H9 (cell line): ENCODE measurements at regions not wholly inside any gene's neighbourhood (a gene's known extent, or its start where the extent isn't known, plus 50 kb on each side); places are given as distances from the start of the nearest gene placed in this dataset.

Source experiments
- DNase-seq: peaks from one replicate; pipeline ENCODE4 v3.0.0-alpha.2; 2017
- H2AFZ ChIP-seq: one replicate; pipeline ENCODE4 v1.6.1; 2013; ENCODE audit warnings: mild to moderate bottlenecking, low read length, control low read depth, moderate library complexity
- H2AK5ac ChIP-seq: 2 replicates; pipeline ENCODE4 v1.6.1; 2013; ENCODE audit warnings: low read length, control low read depth, mixed read lengths; ENCODE audit not compliant: insufficient read length
- H2BK120ac ChIP-seq: one replicate; pipeline ENCODE4 v1.6.1; 2013; ENCODE audit warnings: low read depth, mild to moderate bottlenecking, low read length, control low read depth, inconsistent platforms; ENCODE audit not compliant: poor library complexity, severe bottlenecking
- H2BK12ac ChIP-seq: 2 replicates; pipeline ENCODE4 v1.6.1; 2013; ENCODE audit warnings: low read length, control low read depth, mixed read lengths, low read depth; ENCODE audit not compliant: insufficient read length
- H2BK15ac ChIP-seq: 2 replicates; pipeline ENCODE4 v1.6.1; 2013; ENCODE audit warnings: low read depth, low read length, control low read depth
- H2BK20ac ChIP-seq: one replicate; pipeline ENCODE4 v1.6.1; 2013; ENCODE audit warnings: low read depth, mild to moderate bottlenecking, low read length, control low read depth, inconsistent platforms; ENCODE audit not compliant: poor library complexity, severe bottlenecking
- H2BK5ac ChIP-seq: 2 replicates; pipeline ENCODE4 v1.6.1; 2013; ENCODE audit warnings: low read length, control low read depth, mixed read lengths; ENCODE audit not compliant: insufficient read length
- H3K14ac ChIP-seq: 2 replicates; pipeline ENCODE4 v1.6.1; 2013; ENCODE audit warnings: low read length, control low read depth; ENCODE audit not compliant: insufficient read depth
- H3K18ac ChIP-seq: 2 replicates; pipeline ENCODE4 v1.6.1; 2013; ENCODE audit warnings: low read depth, mild to moderate bottlenecking, mixed read lengths, low read length, control low read depth; ENCODE audit not compliant: insufficient read length
- H3K23ac ChIP-seq: 2 replicates; pipeline ENCODE4 v1.6.1; 2013; ENCODE audit warnings: low read length, control low read depth, mixed read lengths, low read depth; ENCODE audit not compliant: insufficient read length
- H3K23me2 ChIP-seq: 2 replicates; pipeline ENCODE4 v1.6.1; 2013; ENCODE audit warnings: low read depth, mild to moderate bottlenecking, mixed read lengths, low read length, control low read depth; ENCODE audit not compliant: insufficient read length, poor library complexity, severe bottlenecking
- H3K27ac ChIP-seq: 2 replicates; pipeline ENCODE4 v1.5.1; 2013; ENCODE audit warnings: low read length, control low read depth, mixed read lengths, low read depth; ENCODE audit not compliant: insufficient read length
- H3K27me3 ChIP-seq: 2 replicates; pipeline ENCODE4 v1.6.1; 2013; ENCODE audit warnings: low read length, control low read depth, inconsistent platforms; ENCODE audit not compliant: insufficient read depth
- H3K4ac ChIP-seq: 2 replicates; pipeline ENCODE4 v1.6.1; 2013; ENCODE audit warnings: low read depth, mild to moderate bottlenecking, control low read depth, inconsistent platforms, low read length, moderate library complexity
- H3K4me1 ChIP-seq: 2 replicates; pipeline ENCODE4 v1.6.1; 2013; ENCODE audit warnings: low read length, control low read depth, inconsistent platforms; ENCODE audit not compliant: insufficient read depth
- H3K4me2 ChIP-seq: 2 replicates; pipeline ENCODE4 v1.6.1; 2013; ENCODE audit warnings: low read length, control low read depth, mixed read lengths; ENCODE audit not compliant: insufficient read length, insufficient read depth
- H3K56ac ChIP-seq: 2 replicates; pipeline ENCODE4 v1.6.1; 2013; ENCODE audit warnings: low read depth, mild to moderate bottlenecking, mixed read lengths, low read length, control low read depth; ENCODE audit not compliant: insufficient read length
- H3K79me1 ChIP-seq: 2 replicates; pipeline ENCODE4 v1.6.1; 2013; ENCODE audit warnings: low read depth, mild to moderate bottlenecking, moderate library complexity, low read length, control low read depth, inconsistent platforms; ENCODE audit not compliant: insufficient read depth, poor library complexity, severe bottlenecking
- H3K79me2 ChIP-seq: 2 replicates; pipeline ENCODE4 v1.6.1; 2013; ENCODE audit warnings: low read length, control low read depth, inconsistent platforms; ENCODE audit not compliant: insufficient read depth
- H3K9ac ChIP-seq: 2 replicates; pipeline ENCODE4 v1.6.1; 2013; ENCODE audit warnings: low read length, control low read depth, mixed read lengths; ENCODE audit not compliant: insufficient read length; ENCODE audit errors: extremely low read depth
- H3K9me3 ChIP-seq: one replicate; pipeline ENCODE4 v1.6.1; 2013; ENCODE audit warnings: low read depth, low read length, inconsistent platforms; ENCODE audit not compliant: control insufficient read depth
- H3T11ph ChIP-seq: one replicate; pipeline ENCODE4 v1.6.1; 2013; ENCODE audit warnings: mild to moderate bottlenecking, low read length, control low read depth, inconsistent platforms
- H4K20me1 ChIP-seq: one replicate; pipeline ENCODE4 v1.6.1; 2013; ENCODE audit not compliant: control insufficient read depth, insufficient read length, insufficient read depth
- H4K5ac ChIP-seq: 2 replicates; pipeline ENCODE4 v1.6.1; 2013; ENCODE audit warnings: low read depth, mild to moderate bottlenecking, mixed read lengths, low read length, control low read depth; ENCODE audit not compliant: insufficient read length
- H4K8ac ChIP-seq: replicated peaks from 2 replicates; pipeline ENCODE4 v1.6.1; 2013; ENCODE audit warnings: low read length, control low read depth, mixed read lengths, low read depth; ENCODE audit not compliant: insufficient read length
- H4K91ac ChIP-seq: 2 replicates; pipeline ENCODE4 v1.6.1; 2013; ENCODE audit warnings: low read depth, mild to moderate bottlenecking, moderate library complexity, mixed read lengths, low read length, control low read depth; ENCODE audit not compliant: insufficient read length
- H3K27ac Mint-ChIP-seq, 3 experiments: 2 replicates in 2 of 3; 3 replicates in 1 of 3; pipeline ENCODE4 v1.8.0; 2020 to 2021; ENCODE audit warnings: mixed read lengths in 3 of 3, mild to moderate bottlenecking in 1 of 3, moderate library complexity in 1 of 3
- H3K27me3 Mint-ChIP-seq: 2 replicates; pipeline ENCODE4 v1.8.0; 2021; ENCODE audit warnings: low read depth, mild to moderate bottlenecking, moderate library complexity, mixed read lengths
- H3K36me3 Mint-ChIP-seq, 3 experiments: 2 replicates in 2 of 3; 3 replicates in 1 of 3; pipeline ENCODE4 v1.8.0; 2020 to 2021; ENCODE audit warnings: low read depth in 3 of 3, mixed read lengths in 3 of 3; ENCODE audit not compliant: insufficient read depth in 1 of 3
- H3K4me1 Mint-ChIP-seq, 2 experiments: 2 replicates each; pipeline ENCODE4 v1.8.0; 2020; ENCODE audit warnings: mixed read lengths in 2 of 2
- H3K4me3 Mint-ChIP-seq, 2 experiments: 2 replicates in 1 of 2; 3 replicates in 1 of 2; pipeline ENCODE4 v1.8.0; 2020 to 2021; ENCODE audit warnings: mild to moderate bottlenecking in 2 of 2, mixed read lengths in 2 of 2, moderate library complexity in 1 of 2
- H3K9me3 Mint-ChIP-seq, 2 experiments: 2 replicates in 1 of 2; 3 replicates in 1 of 2; pipeline ENCODE4 v1.8.0; 2020; ENCODE audit warnings: mild to moderate bottlenecking in 2 of 2, mixed read lengths in 2 of 2, moderate library complexity in 1 of 2
- CTCF ChIP-seq: fragments of 200-600 bp; sonication (generic); conservative IDR thresholded peaks from 3 replicates; pipeline ENCODE4 v1.8.0; 2021; ENCODE audit warnings: antibody characterized with exemption, mild to moderate bottlenecking
- WGBS: extraction: QIAGEN DNeasy Blood & Tissue Kit; methylation state at CpG from one replicate; pipeline ENCODE4 v1.1.7; 2013; ENCODE audit warnings: missing lambda C conversion rate, low lambda C conversion rate, mixed read lengths; ENCODE audit not compliant: insufficient read length; ENCODE audit errors: extremely low coverage; 5-methylcytosine and 5-hydroxymethylcytosine counted together

- Histone ChIP-seq H2BK15ac (no peak overlapping the region), H3K27ac (no peak overlapping the region), H3K56ac (no peak overlapping the region), H2AK5ac (no peak overlapping the region), H3K79me1 (no peaks in the 10 kb centered on the region), H3K23ac (no peak overlapping the region), H3K9ac (no peak overlapping the region), H2BK12ac (no peak overlapping the region), H2BK120ac (no peak overlapping the region), H2AFZ (no peak overlapping the region), H4K8ac (no peak overlapping the region), H3T11ph (no peak overlapping the region), H4K91ac (no peak overlapping the region), H4K5ac (no peak overlapping the region), H4K20me1 (no peaks in the 10 kb centered on the region), H3K14ac (no peak overlapping the region), H3K18ac (no peak overlapping the region), H3K4me2 (no peak overlapping the region), H2BK20ac (no peak overlapping the region), H3K9me3 (no peaks in the 10 kb centered on the region), H3K4me1 (no peaks in the 10 kb centered on the region), H3K27me3 (no peaks in the 10 kb centered on the region; the same call in 1 of the 2 replicates), H2BK5ac (no peak overlapping the region), H3K23me2 (no peaks in the 10 kb centered on the region), H3K79me2 (no peaks in the 10 kb centered on the region), H3K4ac (no peak overlapping the region)
- no peak overlapping the region for H3K4me3 Mint-ChIP-seq
- no peak for DNase-seq
- WGBS = no CpG with 5 or more reads among the region's 4 CpGs
- TF ChIP-seq CTCF = no peak
- H3K27me3 Mint-ChIP-seq = peaks cover 16% of the 10 kb centered on the region
- no peaks in the 10 kb centered on the region; a peak in 1 of 7 replicates for H3K36me3 Mint-ChIP-seq
- no peak overlapping the region for H3K27ac Mint-ChIP-seq
- no peaks in the 10 kb centered on the region; a peak in 1 of 4 replicates for H3K4me1 Mint-ChIP-seq
- H3K9me3 Mint-ChIP-seq = peaks cover 7 to 17% of the 10 kb centered on the region in 2 experiments; a peak in 4 of 5 replicates
Observed at GRCh38 chr10:78785066-78785465, 283.7 kb upstream of the ZMIZ1 start.
